ENCODE measurements at regions not wholly inside any gene's neighbourhood (a gene's known extent, or its start where the extent isn't known, plus 50 kb on each side); places are given as distances from the start of the nearest gene placed in this dataset.

GRCh38 chr3:181174676-181175233 is 185.2 kb upstream of the DNAJC19 start:
- H3K4me3 ChIP-seq (replicated peaks in 1 of 2; ENCODE audit: low read depth in 2 of 2, low read length in 2 of 2) = no peak overlapping the region
- DNase-seq (ENCODE audit: low read depth in 2 of 2) = no peak
- no peak for TF ChIP-seq CTCF (IDR thresholded peaks at IDR 0.05; ENCODE audit: low read depth, low read length)

GRCh38 chr3:181174022-181174421 is 184.5 kb upstream of the DNAJC19 start:
- H3K4me3 ChIP-seq (replicated peaks in 1 of 2; ENCODE audit: low read depth in 2 of 2, low read length in 2 of 2) = no peak overlapping the region
- TF ChIP-seq CTCF (IDR thresholded peaks at IDR 0.05; ENCODE audit: low read depth, low read length) = no peak
- DNase-seq (ENCODE audit: low read depth in 2 of 2) = no peak

GRCh38 chr3:181173227-181173626 is 183.7 kb upstream of the DNAJC19 start:
- TF ChIP-seq CTCF (IDR thresholded peaks at IDR 0.05; ENCODE audit: low read depth, low read length) = no peak
- H3K4me3 ChIP-seq (replicated peaks in 1 of 2; ENCODE audit: low read depth in 2 of 2, low read length in 2 of 2) = no peak overlapping the region
- DNase-seq (ENCODE audit: low read depth in 2 of 2) = no peak

- TF ChIP-seq CTCF (IDR thresholded peaks at IDR 0.05; ENCODE audit: low read depth, low read length) = no peak
Observed at GRCh38 chr3:181134873-181135272, 145.3 kb upstream of the DNAJC19 start.

GRCh38 chr3:181133832-181134231 is 144.3 kb upstream of the DNAJC19 start:
- no peak for TF ChIP-seq CTCF (IDR thresholded peaks at IDR 0.05; ENCODE audit: low read depth, low read length)
- H3K4me3 ChIP-seq (replicated peaks in 1 of 2; ENCODE audit: low read depth in 2 of 2, low read length in 2 of 2) = no peak overlapping the region
- no peak for DNase-seq (ENCODE audit: low read depth in 2 of 2)

More at GRCh38 chr3:181134873-181135272, 145.3 kb upstream of the DNAJC19 start:
- DNase-seq (ENCODE audit: low read depth in 2 of 2) = no peak
- no peak overlapping the region for H3K4me3 ChIP-seq (replicated peaks in 1 of 2; ENCODE audit: low read depth in 2 of 2, low read length in 2 of 2)

GRCh38 chr3:181105646-181106045 is 116.1 kb upstream of the DNAJC19 start:
- no peak for TF ChIP-seq CTCF (IDR thresholded peaks at IDR 0.05; ENCODE audit: low read depth, low read length)
- no peak for DNase-seq (ENCODE audit: low read depth in 2 of 2)
- no peak overlapping the region for H3K4me3 ChIP-seq (replicated peaks in 1 of 2; ENCODE audit: low read depth in 2 of 2, low read length in 2 of 2)

- no peak overlapping the region for H3K4me3 ChIP-seq (replicated peaks in 1 of 2; ENCODE audit: low read depth in 2 of 2, low read length in 2 of 2)
- peak in 1 of 2 donors; percentile 4 for DNase-seq (ENCODE audit: low read depth in 2 of 2)
- no peak for TF ChIP-seq CTCF (IDR thresholded peaks at IDR 0.05; ENCODE audit: low read depth, low read length)
Observed at GRCh38 chr3:181103605-181104004, 114.1 kb upstream of the DNAJC19 start.

All from cardiac fibroblast (primary cell).